HCT116 (cell line): ENCODE measurements at regions not wholly inside any gene's neighbourhood (a gene's known extent, or its start where the extent isn't known, plus 50 kb on each side); places are given as distances from the start of the nearest gene placed in this dataset.

Source experiments
- ATAC-seq: fragments of 200-7000 bp; cut with Tn5 transposase; 2 replicates; pipeline ENCODE4 v1.9.1; 2020; ENCODE audit warnings: mild to moderate bottlenecking, moderate library complexity
- BruUV-seq: library from RNA; stranded (reverse); fragments of 400-500 nt; replicated peaks from 2 replicates; lab custom pipeline; 2021; lab: Mats Ljungman, UMichigan
- CTCF ChIA-PET: fragments of 300-600 bp; sonication (Branson Sonifier 250); formaldehyde crosslinking; loops from one replicate; lab custom pipeline; 2021; ENCODE audit warnings: antibody characterized with exemption; lab: Charles Lee
- POLR2A ChIA-PET: fragments of 300-600, 350-600 bp; sonication (Branson Sonifier 250); formaldehyde crosslinking; loops from one replicate; lab custom pipeline; 2021; ENCODE audit warnings: antibody characterized with exemption; lab: Charles Lee
- RAD21 ChIA-PET, 2 experiments: fragments of 300-600 bp; sonication (Branson Sonifier 250); formaldehyde crosslinking; loops; one replicate each; lab custom pipeline; 2023; ENCODE audit warnings: low total read pairs in 2 of 2; ENCODE audit not compliant: uncharacterized antibody in 2 of 2, unreplicated experiment in 2 of 2, low non-redundant PET in 1 of 2; lab: Charles Lee
- DNase-seq: peaks from one replicate; pipeline ENCODE4 v3.0.0-alpha.2; 2010; ENCODE audit warnings: low read depth, low spot score
- H2AFZ ChIP-seq: fragments of 200-600 bp; shearing (Covaris generic), sonication (generic); 2 replicates; pipeline ENCODE4 v1.6.1; 2017; ENCODE audit warnings: low read depth, mixed run types, mixed read lengths, antibody characterized with exemption, low read length; ENCODE audit not compliant: poor library complexity, severe bottlenecking
- H3K27ac ChIP-seq: 2 replicates; pipeline ENCODE4 v1.5.1; 2012; ENCODE audit warnings: low read depth, low read length
- H3K27me3 ChIP-seq: fragments of 200-600 bp; sonication (generic); 2 replicates; pipeline ENCODE4 v1.6.1; 2016; ENCODE audit warnings: mixed run types, low read length, mixed read lengths; ENCODE audit not compliant: insufficient read depth
- H3K36me3 ChIP-seq, 2 experiments: fragments of 200-500 bp in 1 of 2; fragments of 200-600 bp in 1 of 2; sonication (Bioruptor generic) in 1 of 2; sonication (generic) in 1 of 2; 2 replicates each; pipeline versions ENCODE4 v1.5.1 to v1.6.1; 2014 to 2016; ENCODE audit warnings: low read length in 2 of 2, inconsistent platforms in 1 of 2, mixed read lengths in 1 of 2, mixed run types in 1 of 2; ENCODE audit not compliant: insufficient read depth in 2 of 2, control insufficient read depth in 1 of 2
- H3K4me1 ChIP-seq, 2 experiments: fragments of 200-600 bp in 1 of 2; sonication (generic) in 1 of 2; 2 replicates each; pipeline versions ENCODE4 v1.5.1 to v1.6.1; 2012 to 2017; ENCODE audit warnings: low read length in 2 of 2, inconsistent platforms in 1 of 2, mild to moderate bottlenecking in 1 of 2, mixed read lengths in 1 of 2, mixed run types in 1 of 2, moderate library complexity in 1 of 2; ENCODE audit not compliant: insufficient read depth in 2 of 2, control insufficient read depth in 1 of 2
- H3K4me2 ChIP-seq: fragments of 200-600 bp; sonication (generic); 2 replicates; pipeline ENCODE4 v1.6.1; 2017; ENCODE audit warnings: mixed run types, low read length, mixed read lengths
- H3K4me3 ChIP-seq, 2 experiments: fragments of 200-600 bp in 1 of 2; sonication (generic) in 1 of 2; replicated peaks in 1 of 2; 2 replicates each; pipeline ENCODE4 v1.5.1; 2011 to 2016; ENCODE audit warnings: low read length in 2 of 2, control low read depth in 1 of 2, low read depth in 1 of 2, mild to moderate bottlenecking in 1 of 2, mixed read lengths in 1 of 2, mixed run types in 1 of 2
- H3K79me2 ChIP-seq: fragments of 200-600 bp; sonication (generic); 2 replicates; pipeline ENCODE4 v1.6.1; 2017; ENCODE audit warnings: mild to moderate bottlenecking, mixed run types, low read length, moderate library complexity, mixed read lengths; ENCODE audit not compliant: insufficient read depth
- H3K9ac ChIP-seq: fragments of 200-600 bp; sonication (generic); 2 replicates; pipeline ENCODE4 v1.6.1; 2016; ENCODE audit warnings: low read length, mixed read lengths
- H3K9me2 ChIP-seq: fragments of 200-600 bp; sonication (generic), shearing (Covaris generic); 2 replicates; pipeline ENCODE4 v1.6.1; 2017; ENCODE audit warnings: mixed run types, mild to moderate bottlenecking, moderate library complexity; ENCODE audit not compliant: insufficient read depth
- H3K9me3 ChIP-seq, 2 experiments: fragments of 200-500 bp in 1 of 2; fragments of 200-600 bp in 1 of 2; sonication (Bioruptor generic) in 1 of 2; sonication (generic) in 1 of 2; 2 replicates each; pipeline ENCODE4 v1.6.1; 2014 to 2017; ENCODE audit warnings: low read length in 2 of 2, mixed read lengths in 2 of 2, inconsistent platforms in 1 of 2, low read depth in 1 of 2, mild to moderate bottlenecking in 1 of 2, mixed run types in 1 of 2, moderate library complexity in 1 of 2; ENCODE audit not compliant: control insufficient read depth in 1 of 2, insufficient read depth in 1 of 2
- H4K20me1 ChIP-seq: fragments of 200-600 bp; sonication (generic), shearing (Covaris generic); 2 replicates; pipeline ENCODE4 v1.6.1; 2017; ENCODE audit warnings: mixed run types, mild to moderate bottlenecking, moderate library complexity; ENCODE audit not compliant: insufficient read depth
- ATF3 ChIP-seq: IDR thresholded peaks from 2 replicates; pipeline ENCODE4 v1.6.1; 2012
- CBX3 ChIP-seq: IDR thresholded peaks from 2 replicates; pipeline ENCODE4 v1.6.1; 2012; ENCODE audit warnings: low read depth
- CTCF ChIP-seq, 3 experiments: fragments of 200-600 bp in 1 of 3; sonication (generic) in 1 of 3; IDR thresholded peaks in 2 of 3; conservative IDR thresholded peaks in 1 of 3; 2 replicates each; pipeline ENCODE4 v1.5.1; 2012 to 2017; ENCODE audit warnings: low read depth in 2 of 3, low read length in 2 of 3, antibody characterized with exemption in 1 of 3, borderline replicate concordance in 1 of 3, control low read depth in 1 of 3, mild to moderate bottlenecking in 1 of 3, mixed read lengths in 1 of 3, mixed run types in 1 of 3, moderate library complexity in 1 of 3; ENCODE audit not compliant: insufficient read depth in 1 of 3
- EGR1 ChIP-seq: IDR thresholded peaks from 2 replicates; pipeline ENCODE4 v1.6.1; 2012; ENCODE audit warnings: low read depth
- ELF1 ChIP-seq: IDR thresholded peaks from 2 replicates; pipeline ENCODE4 v1.6.1; 2012; ENCODE audit warnings: low read depth, borderline replicate concordance
- EZH2 ChIP-seq: fragments of 200-600 bp; sonication (generic); IDR thresholded peaks from 2 replicates; pipeline ENCODE4 v1.6.1; 2017; ENCODE audit warnings: antibody characterized with exemption, mixed run types
- JUND ChIP-seq: IDR thresholded peaks from 2 replicates; pipeline ENCODE4 v1.6.1; 2012
- POLR2A ChIP-seq: IDR thresholded peaks from 2 replicates; pipeline ENCODE4 v1.7.0; 2011; ENCODE audit warnings: borderline replicate concordance; ENCODE audit not compliant: insufficient read depth, insufficient read length; ENCODE audit errors: extremely low read depth
- RAD21 ChIP-seq: IDR thresholded peaks from 2 replicates; pipeline ENCODE4 v1.6.1; 2012; ENCODE audit warnings: low read depth, mild to moderate bottlenecking
- SIN3A ChIP-seq: IDR thresholded peaks from 2 replicates; pipeline ENCODE4 v1.6.1; 2012; ENCODE audit warnings: low read depth
- SRF ChIP-seq: IDR thresholded peaks from 2 replicates; pipeline ENCODE4 v1.6.1; 2012; ENCODE audit warnings: low read depth
- TCF7L2 ChIP-seq: IDR thresholded peaks from 2 replicates; pipeline ENCODE4 v1.7.0; 2011; ENCODE audit warnings: borderline replicate concordance, inconsistent platforms; ENCODE audit not compliant: insufficient read depth, insufficient read length; ENCODE audit errors: extremely low read depth
- YY1 ChIP-seq: IDR thresholded peaks from 2 replicates; pipeline ENCODE4 v1.6.1; 2011; ENCODE audit warnings: low read length, low read depth, moderate library complexity, mild to moderate bottlenecking; ENCODE audit not compliant: insufficient replicate concordance; ENCODE audit errors: extremely low read depth
- ZBTB33 ChIP-seq: IDR thresholded peaks from 2 replicates; pipeline ENCODE4 v1.6.1; 2011; ENCODE audit warnings: mild to moderate bottlenecking, low read length, moderate library complexity; ENCODE audit not compliant: insufficient replicate concordance; ENCODE audit errors: extremely low read depth
- ZFX ChIP-seq: fragments of 450-650 bp; IDR thresholded peaks from 2 replicates; pipeline ENCODE4 v1.6.1; 2017
- intact Hi-C: fragments of 100-400 bp; cut with micrococcal nuclease; formaldehyde crosslinking; loops from 2 replicates; pipeline ENCODE4 v1.10.0; 2022

- no peak overlapping the region for H3K4me2 ChIP-seq
- no peak overlapping the region for H2AFZ ChIP-seq
- no peaks in the 10 kb centered on the region for H3K79me2 ChIP-seq
- H3K36me3 ChIP-seq = no peaks in the 10 kb centered on the region
- no peak overlapping the region for H3K9ac ChIP-seq
- CTCF ChIA-PET = no interaction called here
- intact Hi-C loops = no loop called here
- DNase-seq (no peak), ATAC-seq (no peak)
- no peak overlapping the region for H3K27ac ChIP-seq
- H3K9me2 ChIP-seq = no peaks in the 10 kb centered on the region
- POLR2A ChIA-PET = no interaction called here
- peaks cover 2 to 20% of the 10 kb centered on the region in 2 experiments; a peak in 2 of 4 replicates for H3K9me3 ChIP-seq
- no peaks in the 10 kb centered on the region for H4K20me1 ChIP-seq
- RAD21 ChIA-PET = no interaction called here
- H3K4me3 ChIP-seq = no peak overlapping the region
- TF ChIP-seq SRF (no peak), CBX3 (no peak), RAD21 (no peak), ELF1 (no peak), EGR1 (no peak), CTCF (IDR thresholded peaks at IDR 0.05 in 2 of 3, conservative IDR thresholded peaks at IDR 0.05 in 1 of 3; ENCODE audit: borderline replicate concordance in 1 of 3, insufficient read depth in 1 of 3, low read depth in 2 of 3, low read length in 2 of 3) (no peak), ATF3 (no peak), POLR2A (no peak), TCF7L2 (no peak), ZBTB33 (no peak), EZH2 (no peak), ZFX (no peak), YY1 (no peak), SIN3A (no peak), JUND (no peak)
- H3K27me3 ChIP-seq = no peaks in the 10 kb centered on the region
- H3K4me1 ChIP-seq = no peaks in the 10 kb centered on the region
- BruUV-seq = no TSS peak
Measured at GRCh38 chr2:122750095-122750494, 994.6 kb downstream of the TSN start.
